OCI-LY1 (cell line): ENCODE measurements at regions not wholly inside any gene's neighbourhood (a gene's known extent, or its start where the extent isn't known, plus 50 kb on each side); places are given as distances from the start of the nearest gene placed in this dataset.
"Not testable (repeated sequence)": the region's sequence is repeated elsewhere in the genome, so short reads cannot be mapped to it uniquely, and the experiment has no call there.

Experiments
- EZH2 ChIP-seq: fragments of 200-600 bp; sonication (generic), shearing (Covaris generic); IDR thresholded peaks from 2 replicates; pipeline ENCODE4 v1.8.0; 2017; ENCODE audit warnings: borderline replicate concordance, mixed run types, mild to moderate bottlenecking, antibody characterized with exemption, low read length, moderate library complexity, mixed read lengths
- TF ChIP-seq, protein P1 (sequence below): fragments of 200-600 bp; sonication (generic), shearing (Covaris generic); IDR thresholded peaks from 2 replicates; pipeline ENCODE4 v1.5.1; 2017; ENCODE audit warnings: mild to moderate bottlenecking, antibody characterized with exemption, low read length, moderate library complexity, mixed read lengths

DNA sequence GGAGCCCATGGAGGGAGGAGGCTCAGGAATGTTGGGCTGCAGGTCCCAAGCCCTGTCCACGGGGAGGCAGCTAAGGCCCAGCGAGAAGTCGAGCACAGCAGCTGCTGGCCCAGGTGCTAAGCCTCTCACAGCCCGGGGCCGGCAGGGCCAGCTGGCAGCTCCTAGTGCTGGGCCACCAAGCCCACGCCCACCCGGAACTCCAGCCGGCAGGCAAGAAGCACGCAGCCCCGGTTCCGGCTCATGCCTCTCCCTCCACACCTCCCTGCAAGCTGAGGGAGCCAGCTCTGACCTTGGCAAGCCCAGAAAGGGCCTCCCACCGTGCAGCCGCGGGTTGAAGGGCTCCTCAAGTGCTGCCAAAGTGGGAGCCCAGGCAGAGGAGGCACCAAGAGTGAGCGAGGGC is 121.3 kb upstream of the HMX1 start:
- TF ChIP-seq, protein P1, sequence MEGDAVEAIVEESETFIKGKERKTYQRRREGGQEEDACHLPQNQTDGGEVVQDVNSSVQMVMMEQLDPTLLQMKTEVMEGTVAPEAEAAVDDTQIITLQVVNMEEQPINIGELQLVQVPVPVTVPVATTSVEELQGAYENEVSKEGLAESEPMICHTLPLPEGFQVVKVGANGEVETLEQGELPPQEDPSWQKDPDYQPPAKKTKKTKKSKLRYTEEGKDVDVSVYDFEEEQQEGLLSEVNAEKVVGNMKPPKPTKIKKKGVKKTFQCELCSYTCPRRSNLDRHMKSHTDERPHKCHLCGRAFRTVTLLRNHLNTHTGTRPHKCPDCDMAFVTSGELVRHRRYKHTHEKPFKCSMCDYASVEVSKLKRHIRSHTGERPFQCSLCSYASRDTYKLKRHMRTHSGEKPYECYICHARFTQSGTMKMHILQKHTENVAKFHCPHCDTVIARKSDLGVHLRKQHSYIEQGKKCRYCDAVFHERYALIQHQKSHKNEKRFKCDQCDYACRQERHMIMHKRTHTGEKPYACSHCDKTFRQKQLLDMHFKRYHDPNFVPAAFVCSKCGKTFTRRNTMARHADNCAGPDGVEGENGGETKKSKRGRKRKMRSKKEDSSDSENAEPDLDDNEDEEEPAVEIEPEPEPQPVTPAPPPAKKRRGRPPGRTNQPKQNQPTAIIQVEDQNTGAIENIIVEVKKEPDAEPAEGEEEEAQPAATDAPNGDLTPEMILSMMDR = not testable (repeated sequence)
- TF ChIP-seq EZH2 = not testable (repeated sequence)
